Lung (tissue), 11 donors: ENCODE measurements at regions not wholly inside any gene's neighbourhood (a gene's known extent, or its start where the extent isn't known, plus 50 kb on each side); places are given as distances from the start of the nearest gene placed in this dataset.
A peak's percentile ranks its signal among the peaks of the same experiment; 100 is the strongest.

Source experiments
- ATAC-seq: fragments of 200-7000 bp; cut with Tn5 transposase; one replicate; pipeline ENCODE4 v1.9.1; 2020; ENCODE audit warnings: moderate number of reproducible peaks; ENCODE audit not compliant: insufficient read depth, low FRiP score
- DNase-seq, 3 donors: peaks; one replicate each; pipeline ENCODE4 v3.0.0-alpha.2; 2013 to 2017
- H3K27ac ChIP-seq, 2 donors: one replicate each; pipeline ENCODE4 v1.5.1; 2013; ENCODE audit warnings: mild to moderate bottlenecking in 2 of 2, moderate library complexity in 2 of 2, control low read depth in 1 of 2, inconsistent platforms in 1 of 2, low read depth in 1 of 2, low read length in 1 of 2
- H3K27me3 ChIP-seq, 3 donors: one replicate each; pipeline ENCODE4 v1.5.1; 2013; ENCODE audit warnings: low read length in 2 of 3; ENCODE audit not compliant: control insufficient read depth in 3 of 3, insufficient read depth in 3 of 3
- H3K36me3 ChIP-seq, 4 donors: one replicate each; pipeline ENCODE4 v1.5.1; 2013; ENCODE audit warnings: low read length in 4 of 4, mild to moderate bottlenecking in 1 of 4, moderate library complexity in 1 of 4; ENCODE audit not compliant: control insufficient read depth in 4 of 4, insufficient read depth in 4 of 4
- H3K4me1 ChIP-seq, 5 donors: one replicate each; pipeline ENCODE4 v1.5.1; 2013; ENCODE audit warnings: low read length in 5 of 5, mild to moderate bottlenecking in 2 of 5, moderate library complexity in 1 of 5; ENCODE audit not compliant: control insufficient read depth in 5 of 5, insufficient read depth in 5 of 5
- H3K4me3 ChIP-seq: one replicate; pipeline ENCODE4 v1.5.1; 2013; ENCODE audit warnings: mild to moderate bottlenecking, control low read depth, moderate library complexity
- H3K9ac ChIP-seq, 2 donors: one replicate each; pipeline ENCODE4 v1.5.1; 2013; ENCODE audit warnings: low read length in 2 of 2, control low read depth in 1 of 2; ENCODE audit not compliant: insufficient read depth in 1 of 2
- H3K9me3 ChIP-seq, 4 donors: one replicate each; pipeline ENCODE4 v1.5.1; 2013; ENCODE audit warnings: low read length in 3 of 4, mild to moderate bottlenecking in 1 of 4, moderate library complexity in 1 of 4; ENCODE audit not compliant: control insufficient read depth in 4 of 4, insufficient read depth in 3 of 4
- CTCF ChIP-seq: IDR thresholded peaks from 2 replicates; pipeline ENCODE4 v1.5.1; 2012; ENCODE audit warnings: mild to moderate bottlenecking; ENCODE audit errors: control extremely low read depth, extremely low read depth
- WGBS, 2 donors: extraction: QIAGEN DNeasy Blood & Tissue Kit; methylation state at CpG; one replicate each; pipeline ENCODE4 v1.1.7; 2013; 5-methylcytosine and 5-hydroxymethylcytosine counted together
- donor health status: control.
- donor health status: control.
- donor health status: Bipolar disorder and iron deficiency.
- donor health status: healthy.
- donor health status: DM: yes; HTN: yes; CAD: no.

- Histone ChIP-seq H3K4me3 (no peak overlapping the region), H3K36me3 (no peaks in the 10 kb centered on the region), H3K27ac (no peak overlapping the region), H3K9me3 (peaks cover 0 to 9% (median 0%) of the 10 kb centered on the region in 4 donors), H3K27me3 (no peaks in the 10 kb centered on the region), H3K4me1 (peaks cover 0 to 7% (median 0%) of the 10 kb centered on the region in 5 donors), H3K9ac (no peak overlapping the region)
- WGBS, 2 donors: 41 to 60% methylated on average over 5 of the region's 5 CpGs
- no peak for ATAC-seq
- DNase-seq: peak in 1 of 3 donors; percentile 8
- TF ChIP-seq CTCF: no peak
Measured at GRCh38 chr2:6236317-6236716, 544.1 kb downstream of the SOX11 start.

GRCh38 chr2:6237039-6237660 lies 545.0 kb downstream of the SOX11 start:
- 91 to 94% methylated on average over 8 of the region's 8 CpGs for WGBS, 2 donors
- no peaks in the 10 kb centered on the region for H3K27me3 ChIP-seq
- no peak for DNase-seq
- peaks cover 0 to 9% (median 0%) of the 10 kb centered on the region in 4 donors for H3K9me3 ChIP-seq
- H3K36me3 ChIP-seq: no peaks in the 10 kb centered on the region
- H3K4me3 ChIP-seq: no peak overlapping the region
- H3K4me1 ChIP-seq: peaks cover 0 to 7% (median 0%) of the 10 kb centered on the region in 5 donors
- no peak for ATAC-seq
- no peak for TF ChIP-seq CTCF
- no peak overlapping the region for H3K9ac ChIP-seq
- H3K27ac ChIP-seq: no peak overlapping the region

GRCh38 chr2:6249557-6249956 lies 557.4 kb downstream of the SOX11 start:
- H3K27ac ChIP-seq: no peak overlapping the region
- no peaks in the 10 kb centered on the region for H3K36me3 ChIP-seq
- no peak for ATAC-seq
- no peak for TF ChIP-seq CTCF
- H3K9me3 ChIP-seq: no peaks in the 10 kb centered on the region
- no peak overlapping the region for H3K9ac ChIP-seq
- H3K4me1 ChIP-seq: peaks cover 0 to 4% (median 0%) of the 10 kb centered on the region in 5 donors
- DNase-seq: no peak
- no peak overlapping the region for H3K4me3 ChIP-seq
- 86 to 87% methylated on average over 5 of the region's 5 CpGs for WGBS, 2 donors
- peaks cover 0 to 3% (median 0%) of the 10 kb centered on the region in 3 donors for H3K27me3 ChIP-seq

DNA sequence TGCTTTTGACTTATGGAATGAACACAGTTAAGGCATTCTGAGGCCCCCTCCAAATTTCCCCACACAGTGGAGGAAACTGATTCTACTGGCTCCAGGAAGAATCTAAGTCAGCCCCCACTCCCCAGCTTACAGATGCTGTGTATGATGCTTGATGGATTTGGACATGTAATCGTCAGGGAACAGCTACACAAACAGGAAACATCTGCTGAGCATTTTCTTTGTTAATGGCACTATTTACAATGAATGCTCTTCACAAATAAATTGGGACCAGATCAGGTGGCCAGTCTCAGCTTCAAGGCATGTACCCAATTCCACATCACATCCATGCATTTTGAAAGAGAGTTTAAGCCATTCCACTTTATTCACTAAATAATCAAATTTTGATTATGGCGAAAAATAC lies 562.3 kb downstream of the SOX11 start:
- Histone ChIP-seq H3K4me1 (peaks cover 0 to 4% (median 0%) of the 10 kb centered on the region in 5 donors), H3K9ac (no peak overlapping the region), H3K4me3 (no peak overlapping the region), H3K27me3 (peaks cover 0 to 3% (median 0%) of the 10 kb centered on the region in 3 donors), H3K9me3 (no peaks in the 10 kb centered on the region), H3K27ac (no peak overlapping the region), H3K36me3 (no peaks in the 10 kb centered on the region)
- DNase-seq: peak in 2 of 3 donors; percentile 31 to 59
- ATAC-seq: no peak
- TF ChIP-seq CTCF: no peak
- 5 to 48% methylated on average over 2 of the region's 2 CpGs for WGBS, 2 donors
